Fibroblast of the aortic adventitia (primary cell): ENCODE measurements at regions not wholly inside any gene's neighbourhood (a gene's known extent, or its start where the extent isn't known, plus 50 kb on each side); places are given as distances from the start of the nearest gene placed in this dataset.

Experiments used
- DNase-seq: peaks from one replicate; pipeline ENCODE4 v3.0.0-alpha.2; 2010; ENCODE audit warnings: low read depth
- H3K4me3 ChIP-seq: 2 replicates; pipeline ENCODE4 v1.5.1; 2011; ENCODE audit warnings: low read depth, mild to moderate bottlenecking, control low read depth, low read length, moderate library complexity
- TF ChIP-seq, protein P1 (sequence below): IDR thresholded peaks from 2 replicates; pipeline ENCODE4 v1.5.1; 2011; ENCODE audit warnings: mild to moderate bottlenecking, low read length, control low read depth, inconsistent platforms; ENCODE audit not compliant: insufficient read depth

GRCh38 chr15:39235084-39235795 is 345.6 kb upstream of the THBS1 start:
- DNase-seq: no peak

DNA sequence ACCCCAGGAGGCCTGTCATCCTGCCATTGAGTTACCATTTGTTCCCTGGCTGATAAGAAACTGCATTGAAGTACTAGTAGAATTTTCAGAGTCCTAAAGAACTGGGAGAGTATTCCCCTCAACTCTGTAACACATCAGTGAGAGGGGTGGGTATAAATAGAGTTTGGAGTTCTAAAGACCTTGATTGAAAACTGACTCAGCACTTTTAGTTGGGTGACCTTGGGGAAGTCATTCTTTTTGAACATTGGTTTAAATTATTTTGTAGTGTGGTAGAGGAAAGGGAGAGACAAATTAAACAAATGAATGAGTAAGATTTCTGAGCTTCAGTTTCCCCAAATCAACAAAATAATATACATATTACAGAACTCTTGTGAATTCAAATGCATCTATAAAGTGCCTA is 344.5 kb upstream of the THBS1 start:
- TF ChIP-seq, protein P1, sequence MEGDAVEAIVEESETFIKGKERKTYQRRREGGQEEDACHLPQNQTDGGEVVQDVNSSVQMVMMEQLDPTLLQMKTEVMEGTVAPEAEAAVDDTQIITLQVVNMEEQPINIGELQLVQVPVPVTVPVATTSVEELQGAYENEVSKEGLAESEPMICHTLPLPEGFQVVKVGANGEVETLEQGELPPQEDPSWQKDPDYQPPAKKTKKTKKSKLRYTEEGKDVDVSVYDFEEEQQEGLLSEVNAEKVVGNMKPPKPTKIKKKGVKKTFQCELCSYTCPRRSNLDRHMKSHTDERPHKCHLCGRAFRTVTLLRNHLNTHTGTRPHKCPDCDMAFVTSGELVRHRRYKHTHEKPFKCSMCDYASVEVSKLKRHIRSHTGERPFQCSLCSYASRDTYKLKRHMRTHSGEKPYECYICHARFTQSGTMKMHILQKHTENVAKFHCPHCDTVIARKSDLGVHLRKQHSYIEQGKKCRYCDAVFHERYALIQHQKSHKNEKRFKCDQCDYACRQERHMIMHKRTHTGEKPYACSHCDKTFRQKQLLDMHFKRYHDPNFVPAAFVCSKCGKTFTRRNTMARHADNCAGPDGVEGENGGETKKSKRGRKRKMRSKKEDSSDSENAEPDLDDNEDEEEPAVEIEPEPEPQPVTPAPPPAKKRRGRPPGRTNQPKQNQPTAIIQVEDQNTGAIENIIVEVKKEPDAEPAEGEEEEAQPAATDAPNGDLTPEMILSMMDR: no peak
- no peak for DNase-seq
- no peak overlapping the region for H3K4me3 ChIP-seq

More at GRCh38 chr15:39235084-39235795, 345.6 kb upstream of the THBS1 start:
- TF ChIP-seq, protein P1: no peak
- H3K4me3 ChIP-seq: no peak overlapping the region

- DNase-seq: no peak
- no peak overlapping the region for H3K4me3 ChIP-seq
- TF ChIP-seq, protein P1: no peak
Observed at GRCh38 chr15:39238443-39238842, 342.4 kb upstream of the THBS1 start.

DNA sequence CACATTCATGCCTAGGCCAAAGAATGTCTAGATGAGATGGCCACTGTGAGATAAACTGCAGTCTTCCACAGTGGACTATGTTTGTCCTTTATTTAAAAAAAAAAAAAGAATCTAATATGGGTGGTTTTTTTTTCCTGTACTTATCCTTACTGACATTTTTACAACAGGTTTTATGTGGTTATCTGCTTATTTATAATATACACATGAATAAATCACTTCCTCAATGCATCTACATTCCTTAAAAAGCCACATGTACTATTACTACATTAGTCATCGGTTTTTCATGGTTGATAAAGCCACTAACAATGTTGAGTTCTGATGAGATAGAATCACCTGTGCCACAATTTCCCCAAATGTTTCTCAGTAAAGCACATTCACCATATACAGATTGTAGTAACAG is 341.3 kb upstream of the THBS1 start:
- TF ChIP-seq, protein P1: no peak
- H3K4me3 ChIP-seq: no peak overlapping the region
- DNase-seq: peak; percentile 38

DNA sequence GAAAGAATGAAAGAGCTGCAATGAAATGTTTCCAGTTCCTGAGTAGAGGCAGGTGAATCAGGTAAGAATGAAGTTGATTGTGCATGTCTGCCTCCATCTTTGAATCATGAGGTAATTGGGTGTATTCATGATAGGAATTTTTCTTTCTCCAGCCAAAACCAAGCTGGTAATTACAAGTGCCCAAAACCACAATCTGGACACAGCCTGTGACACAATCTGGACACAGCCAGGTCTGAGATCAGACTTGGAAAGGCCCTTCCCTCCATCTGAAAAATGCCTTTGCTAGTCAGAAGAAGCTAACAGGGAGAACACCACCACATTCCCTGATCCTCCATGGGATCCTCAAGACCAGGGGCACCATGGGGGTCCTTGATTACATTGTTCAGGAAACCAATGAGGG is 338.5 kb upstream of the THBS1 start:
- no peak overlapping the region for H3K4me3 ChIP-seq
- DNase-seq: peak; percentile 87
- TF ChIP-seq, protein P1: no peak

- no peak for DNase-seq
- TF ChIP-seq, protein P1: no peak
- H3K4me3 ChIP-seq: no peak overlapping the region
Observed at GRCh38 chr15:39243396-39243795, 337.5 kb upstream of the THBS1 start.

- no peak overlapping the region for H3K4me3 ChIP-seq
- DNase-seq: no peak
- TF ChIP-seq, protein P1: no peak
Observed at GRCh38 chr15:39244776-39245175, 336.1 kb upstream of the THBS1 start.
